Thoracic aorta (tissue), 2 donors: ENCODE measurements at regions not wholly inside any gene's neighbourhood (a gene's known extent, or its start where the extent isn't known, plus 50 kb on each side); places are given as distances from the start of the nearest gene placed in this dataset.
A peak's percentile ranks its signal among the peaks of the same experiment; 100 is the strongest.

Experiments used
- ATAC-seq: fragments of 150-250 bp; one replicate; pipeline ENCODE4 v1.8.0; 2017; ENCODE audit warnings: low read depth; ENCODE audit not compliant: insufficient number of reproducible peaks, low FRiP score
- DNase-seq: peaks from one replicate; pipeline ENCODE4 v3.0.0-alpha.2; 2020; ENCODE audit warnings: low spot score
- H3K27ac ChIP-seq, 2 donors: fragments of 200-600 bp; sonication (generic); 1 replicate in 1 of 2; 2 replicates in 1 of 2; pipeline ENCODE4 v1.5.1; 2016; ENCODE audit warnings: mild to moderate bottlenecking in 2 of 2, moderate library complexity in 2 of 2
- H3K27me3 ChIP-seq: fragments of 200-600 bp; sonication (generic); replicated peaks from 2 replicates; pipeline ENCODE4 v1.6.0; 2016; ENCODE audit warnings: mild to moderate bottlenecking; ENCODE audit not compliant: insufficient read depth
- H3K36me3 ChIP-seq: fragments of 200-600 bp; sonication (generic); one replicate; pipeline ENCODE4 v1.5.1; 2016
- H3K4me1 ChIP-seq, 2 donors: fragments of 200-600 bp; sonication (generic); 1 replicate in 1 of 2; 2 replicates in 1 of 2; pipeline versions ENCODE4 v1.5.1 to v1.6.0; 2016; ENCODE audit warnings: low read depth in 2 of 2, mild to moderate bottlenecking in 1 of 2; ENCODE audit not compliant: control insufficient read depth in 1 of 2
- H3K4me3 ChIP-seq: fragments of 200-600 bp; sonication (generic); 2 replicates; pipeline ENCODE4 v1.5.1; 2016; ENCODE audit warnings: mild to moderate bottlenecking
- H3K9me3 ChIP-seq: fragments of 200-600 bp; sonication (generic); 2 replicates; pipeline ENCODE4 v1.5.1; 2016
- CTCF ChIP-seq: fragments of 200-600 bp; sonication (generic); IDR thresholded peaks from one replicate; pipeline ENCODE4 v1.5.1; 2019; ENCODE audit warnings: antibody characterized with exemption

GRCh38 chr1:87451229-87451920 lies 122.7 kb downstream of the LMO4 start:
- H3K9me3 ChIP-seq = no peaks in the 10 kb centered on the region
- H3K27ac ChIP-seq = no peak overlapping the region
- TF ChIP-seq CTCF = no peak
- no peaks in the 10 kb centered on the region for H3K27me3 ChIP-seq
- ATAC-seq = peak; percentile 23
- DNase-seq = no peak
- peaks cover 4 to 20% of the 10 kb centered on the region in 2 donors for H3K4me1 ChIP-seq
- H3K4me3 ChIP-seq = no peak overlapping the region
- no peaks in the 10 kb centered on the region for H3K36me3 ChIP-seq

GRCh38 chr1:87452648-87453047 lies 124.0 kb downstream of the LMO4 start:
- Histone ChIP-seq H3K27me3 (no peaks in the 10 kb centered on the region), H3K9me3 (no peaks in the 10 kb centered on the region), H3K4me3 (no peak overlapping the region), H3K4me1 (peaks cover 4 to 20% of the 10 kb centered on the region in 2 donors), H3K27ac (no peak overlapping the region), H3K36me3 (no peaks in the 10 kb centered on the region)
- ATAC-seq = no peak
- DNase-seq = no peak
- TF ChIP-seq CTCF = no peak

GRCh38 chr1:87457408-87457807 lies 128.7 kb downstream of the LMO4 start:
- Histone ChIP-seq H3K4me3 (no peak overlapping the region), H3K9me3 (no peaks in the 10 kb centered on the region), H3K27ac (no peak overlapping the region), H3K4me1 (no peaks in the 10 kb centered on the region), H3K27me3 (no peaks in the 10 kb centered on the region), H3K36me3 (no peaks in the 10 kb centered on the region)
- DNase-seq = no peak
- no peak for TF ChIP-seq CTCF
- no peak for ATAC-seq

- Histone ChIP-seq H3K27me3 (no peaks in the 10 kb centered on the region), H3K4me3 (no peak overlapping the region), H3K36me3 (no peaks in the 10 kb centered on the region), H3K9me3 (no peaks in the 10 kb centered on the region), H3K27ac (no peak overlapping the region), H3K4me1 (no peaks in the 10 kb centered on the region)
- no peak for DNase-seq
- TF ChIP-seq CTCF = no peak
- no peak for ATAC-seq
Measured at GRCh38 chr1:87462894-87463293, 134.2 kb downstream of the LMO4 start.

GRCh38 chr1:87464022-87464490 lies 135.4 kb downstream of the LMO4 start:
- no peak for ATAC-seq

More at GRCh38 chr1:87464022-87464490, 135.4 kb downstream of the LMO4 start:
- Histone ChIP-seq H3K27me3 (no peaks in the 10 kb centered on the region), H3K27ac (no peak overlapping the region), H3K4me3 (no peak overlapping the region), H3K36me3 (no peaks in the 10 kb centered on the region), H3K9me3 (no peaks in the 10 kb centered on the region), H3K4me1 (no peaks in the 10 kb centered on the region)
- TF ChIP-seq CTCF = no peak
- DNase-seq = no peak
